Calu3 (cell line): ENCODE measurements at regions not wholly inside any gene's neighbourhood (a gene's known extent, or its start where the extent isn't known, plus 50 kb on each side); places are given as distances from the start of the nearest gene placed in this dataset.

Source experiments
- BruUV-seq: library from RNA; stranded (reverse); fragments of 400-500 nt; replicated peaks from 2 replicates; lab custom pipeline; 2021; lab: Mats Ljungman, UMichigan
- CTCF ChIA-PET: fragments of 300-600 bp; sonication (Branson Sonifier 250); formaldehyde crosslinking; loops from one replicate; lab custom pipeline; 2022; ENCODE audit warnings: antibody characterized with exemption; lab: Charles Lee
- DNase-seq: peaks from one replicate; pipeline ENCODE4 v3.0.0; 2022
- H3K27ac Mint-ChIP-seq: one replicate; pipeline ENCODE4 v1.8.0; 2022; ENCODE audit warnings: mixed read lengths; ENCODE audit not compliant: unreplicated experiment
- H3K27me3 Mint-ChIP-seq: one replicate; pipeline ENCODE4 v1.8.0; 2022; ENCODE audit warnings: mixed read lengths; ENCODE audit not compliant: unreplicated experiment
- H3K36me3 Mint-ChIP-seq: one replicate; pipeline ENCODE4 v1.8.0; 2022; ENCODE audit warnings: mild to moderate bottlenecking, moderate library complexity, mixed read lengths; ENCODE audit not compliant: insufficient read depth, unreplicated experiment
- H3K4me1 Mint-ChIP-seq: one replicate; pipeline ENCODE4 v1.8.0; 2022; ENCODE audit warnings: mild to moderate bottlenecking, low read depth, mixed read lengths; ENCODE audit not compliant: unreplicated experiment
- H3K4me3 Mint-ChIP-seq: one replicate; pipeline ENCODE4 v1.8.0; 2022; ENCODE audit warnings: mild to moderate bottlenecking, low read depth, moderate library complexity, mixed read lengths; ENCODE audit not compliant: unreplicated experiment
- H3K9me3 Mint-ChIP-seq: one replicate; pipeline ENCODE4 v1.8.0; 2022; ENCODE audit warnings: low read depth, mixed read lengths; ENCODE audit not compliant: unreplicated experiment
- CTCF ChIP-seq: fragments of 200-600 bp; IDR thresholded peaks from one replicate; pipeline ENCODE4 v1.8.0; 2022; ENCODE audit warnings: antibody characterized with exemption; ENCODE audit not compliant: unreplicated experiment
- intact Hi-C: fragments of 100-400 bp; cut with micrococcal nuclease; formaldehyde crosslinking; loops from one replicate; pipeline ENCODE4 v1.10.0; 2022; ENCODE audit not compliant: unreplicated experiment

DNA sequence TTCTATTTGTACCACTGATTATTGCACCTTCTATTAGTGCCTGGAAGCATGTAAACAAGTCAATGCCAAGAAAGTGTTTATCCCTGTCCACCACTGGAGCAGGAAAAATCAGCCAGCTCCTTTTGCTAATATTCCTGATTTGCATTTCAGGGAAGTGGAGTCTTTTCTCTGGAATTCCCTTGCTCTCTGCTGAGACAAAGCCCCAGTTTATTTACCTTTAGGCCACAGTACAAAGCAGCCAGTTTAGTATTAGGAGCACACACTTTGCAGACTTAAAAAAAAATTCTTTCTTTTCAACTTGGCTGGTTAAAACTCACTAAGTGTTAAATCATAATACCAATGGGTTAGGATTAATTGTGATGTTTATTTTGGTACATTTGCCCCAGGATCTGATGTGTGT, 631.1 kb downstream of the PKHD1 start:
- no peak for DNase-seq
- intact Hi-C loops: no loop called here
- Mint-ChIP-seq H3K4me3 (no peak overlapping the region), H3K27me3 (peaks cover 15% of the 10 kb centered on the region), H3K9me3 (no peaks in the 10 kb centered on the region), H3K27ac (no peak overlapping the region), H3K36me3 (no peaks in the 10 kb centered on the region), H3K4me1 (no peaks in the 10 kb centered on the region)
- CTCF ChIA-PET: no interaction called here
- no TSS peak for BruUV-seq
- no peak for TF ChIP-seq CTCF

GRCh38 chr6:51459958-51460357, 627.5 kb downstream of the PKHD1 start:
- no TSS peak for BruUV-seq
- no peak for TF ChIP-seq CTCF
- intact Hi-C loops: no loop called here
- Mint-ChIP-seq H3K9me3 (no peaks in the 10 kb centered on the region), H3K27me3 (peaks cover 16% of the 10 kb centered on the region), H3K4me1 (no peaks in the 10 kb centered on the region), H3K4me3 (no peak overlapping the region), H3K36me3 (no peaks in the 10 kb centered on the region), H3K27ac (no peak overlapping the region)
- DNase-seq: no peak
- CTCF ChIA-PET: no interaction called here

DNA sequence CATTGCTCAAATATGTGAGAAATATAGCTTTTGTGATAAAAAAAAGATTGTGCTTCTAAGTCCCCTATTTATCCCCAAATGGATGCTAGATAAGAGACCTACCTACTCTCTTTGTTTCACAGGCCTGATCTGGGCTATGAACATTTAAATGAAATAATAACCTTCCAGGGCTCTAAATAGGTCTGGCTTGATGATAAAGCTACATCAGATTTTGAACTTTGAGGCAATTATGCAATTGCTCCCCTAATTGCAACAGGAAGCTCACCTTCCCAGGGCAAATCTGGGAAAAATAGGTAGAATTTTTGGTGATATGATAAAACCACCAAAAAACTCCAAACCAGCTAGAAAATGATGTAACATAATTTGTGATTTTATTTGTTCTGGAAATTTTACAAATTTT, 624.5 kb downstream of the PKHD1 start:
- TF ChIP-seq CTCF: no peak
- Mint-ChIP-seq H3K4me3 (no peak overlapping the region), H3K27ac (no peak overlapping the region), H3K27me3 (peaks cover 24% of the 10 kb centered on the region), H3K36me3 (no peaks in the 10 kb centered on the region), H3K9me3 (no peaks in the 10 kb centered on the region), H3K4me1 (no peaks in the 10 kb centered on the region)
- CTCF ChIA-PET: no interaction called here
- BruUV-seq: no TSS peak
- DNase-seq: no peak
- intact Hi-C loops: no loop called here

- Mint-ChIP-seq H3K27me3 (peaks cover 28% of the 10 kb centered on the region), H3K9me3 (no peaks in the 10 kb centered on the region), H3K27ac (no peak overlapping the region), H3K4me3 (no peak overlapping the region), H3K36me3 (no peaks in the 10 kb centered on the region), H3K4me1 (no peaks in the 10 kb centered on the region)
- CTCF ChIA-PET: no interaction called here
- intact Hi-C loops: no loop called here
- no peak for TF ChIP-seq CTCF
- no TSS peak for BruUV-seq
- DNase-seq: no peak
Observed at GRCh38 chr6:51463321-51463720, 624.1 kb downstream of the PKHD1 start.

- Mint-ChIP-seq H3K36me3 (no peaks in the 10 kb centered on the region), H3K27me3 (peaks cover 27% of the 10 kb centered on the region), H3K27ac (no peak overlapping the region), H3K4me3 (no peak overlapping the region), H3K9me3 (no peaks in the 10 kb centered on the region), H3K4me1 (no peaks in the 10 kb centered on the region)
- DNase-seq: no peak
- intact Hi-C loops: no loop called here
- no peak for TF ChIP-seq CTCF
- no TSS peak for BruUV-seq
- CTCF ChIA-PET: no interaction called here
Observed at GRCh38 chr6:51464956-51465355, 622.5 kb downstream of the PKHD1 start.
